GM13976 (cell line): ENCODE measurements at regions not wholly inside any gene's neighbourhood (a gene's known extent, or its start where the extent isn't known, plus 50 kb on each side); places are given as distances from the start of the nearest gene placed in this dataset.

Experiments used
- DNase-seq: peaks from one replicate; pipeline ENCODE4 v3.0.0; 2012; ENCODE audit warnings: low spot score
- CTCF ChIP-seq: IDR thresholded peaks from 2 replicates; pipeline ENCODE4 v1.5.1; 2012; ENCODE audit warnings: borderline replicate concordance, mild to moderate bottlenecking; ENCODE audit not compliant: insufficient read depth; ENCODE audit errors: extremely low read depth, missing control alignments, control extremely low read depth
- in situ Hi-C: fragments of 300-500 bp; cut with MboI; formaldehyde crosslinking; loops from one replicate; pipeline ENCODE4 v1.12.0; 2022; ENCODE audit warnings: low sequenced_read_pairs, mixed read lengths, inconsistent platforms; ENCODE audit not compliant: unreplicated experiment

DNA sequence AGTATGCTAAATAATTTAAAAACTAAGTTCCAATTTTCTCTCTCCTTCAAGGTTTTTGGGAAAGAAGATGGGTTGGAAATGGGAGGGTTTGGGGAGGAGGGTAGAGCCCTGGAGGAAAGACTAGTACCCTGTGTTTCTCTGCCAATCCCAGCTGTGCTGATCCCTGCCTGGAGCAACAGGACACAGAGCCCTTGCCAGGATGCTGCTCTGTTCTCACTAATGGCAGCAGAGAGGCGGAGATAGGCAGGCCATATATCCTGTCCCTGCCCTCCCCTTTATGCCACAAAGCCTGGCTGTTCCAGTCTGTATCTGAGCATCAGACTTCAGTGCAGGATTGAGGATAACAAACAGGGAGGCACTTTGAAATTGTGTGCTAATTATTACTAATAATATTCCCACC is 99.0 kb downstream of the C12orf75 start:
- TF ChIP-seq CTCF = no peak
- DNase-seq = no peak
- in situ Hi-C loops = loop anchor here (10.0 kb wide), 1 partner anchor 705 kb away; the partner anchor contains the start of gene NUAK1

DNA sequence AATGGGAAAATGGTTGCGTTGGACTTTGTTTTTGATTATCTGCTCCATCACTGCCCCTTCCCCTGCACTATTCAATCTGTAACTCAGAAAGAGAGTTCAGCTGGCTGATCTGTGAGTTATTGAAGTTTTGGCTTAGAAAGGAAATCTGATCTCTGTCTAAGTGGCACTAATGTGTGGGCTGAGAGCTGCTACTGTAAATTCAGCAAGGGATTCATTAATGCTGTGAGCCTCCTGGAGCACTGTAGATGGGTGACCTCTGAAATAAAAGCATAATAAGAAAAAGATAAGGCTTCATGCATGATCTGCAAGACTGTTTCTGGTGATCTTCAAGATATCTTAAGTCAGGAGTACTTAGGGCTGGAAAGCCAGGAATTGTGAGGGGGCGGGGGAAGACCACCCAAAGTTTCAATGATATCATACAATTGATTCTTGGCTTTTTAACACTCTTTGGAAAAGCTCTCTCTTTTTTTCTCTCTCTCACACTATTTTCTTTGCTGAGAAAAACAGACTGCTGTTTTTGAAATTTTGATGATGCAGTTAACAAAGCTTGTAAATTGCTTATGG is 101.1 kb downstream of the C12orf75 start:
- no peak for TF ChIP-seq CTCF
- in situ Hi-C loops = no loop called here

GRCh38 chr12:105433804-105434203 is 103.3 kb downstream of the C12orf75 start:
- TF ChIP-seq CTCF = no peak
- in situ Hi-C loops = no loop called here
- DNase-seq = no peak

More for the DNA sequence above, 101.1 kb downstream of the C12orf75 start:
- no peak for DNase-seq

GRCh38 chr12:105436636-105437035 is 106.1 kb downstream of the C12orf75 start:
- no peak for TF ChIP-seq CTCF
- DNase-seq = no peak

DNA sequence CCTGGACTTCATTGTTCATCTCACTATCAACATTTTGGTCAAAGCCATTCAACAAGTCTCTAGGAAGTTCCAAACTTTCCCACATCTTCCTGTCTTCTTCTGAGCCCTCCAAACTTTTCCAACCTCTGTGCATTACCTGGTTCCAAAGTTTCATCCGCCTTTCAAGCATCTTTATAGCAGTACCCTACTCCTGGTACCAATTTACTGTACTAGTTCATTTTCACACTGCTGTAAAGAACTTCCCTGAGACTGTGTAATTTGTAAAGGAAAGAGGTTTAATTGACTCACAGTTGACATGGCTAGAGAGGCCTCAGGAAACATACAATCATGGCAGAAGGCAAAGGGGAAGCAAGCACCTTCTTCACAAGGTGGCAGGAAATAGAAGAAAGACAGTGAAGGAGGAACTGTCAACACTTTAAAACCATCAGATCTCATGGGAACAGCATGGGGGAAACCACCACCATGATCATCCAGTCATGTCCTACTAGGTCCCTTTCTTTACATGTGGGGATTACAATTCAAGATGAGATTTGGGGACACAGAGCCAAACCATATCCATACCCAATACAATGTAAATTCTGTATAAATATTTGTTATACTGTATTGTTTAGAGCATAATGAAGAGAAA is 109.7 kb downstream of the C12orf75 start:
- DNase-seq = no peak
- in situ Hi-C loops = no loop called here
- no peak for TF ChIP-seq CTCF

More at GRCh38 chr12:105436636-105437035, 106.1 kb downstream of the C12orf75 start:
- in situ Hi-C loops = no loop called here

DNA sequence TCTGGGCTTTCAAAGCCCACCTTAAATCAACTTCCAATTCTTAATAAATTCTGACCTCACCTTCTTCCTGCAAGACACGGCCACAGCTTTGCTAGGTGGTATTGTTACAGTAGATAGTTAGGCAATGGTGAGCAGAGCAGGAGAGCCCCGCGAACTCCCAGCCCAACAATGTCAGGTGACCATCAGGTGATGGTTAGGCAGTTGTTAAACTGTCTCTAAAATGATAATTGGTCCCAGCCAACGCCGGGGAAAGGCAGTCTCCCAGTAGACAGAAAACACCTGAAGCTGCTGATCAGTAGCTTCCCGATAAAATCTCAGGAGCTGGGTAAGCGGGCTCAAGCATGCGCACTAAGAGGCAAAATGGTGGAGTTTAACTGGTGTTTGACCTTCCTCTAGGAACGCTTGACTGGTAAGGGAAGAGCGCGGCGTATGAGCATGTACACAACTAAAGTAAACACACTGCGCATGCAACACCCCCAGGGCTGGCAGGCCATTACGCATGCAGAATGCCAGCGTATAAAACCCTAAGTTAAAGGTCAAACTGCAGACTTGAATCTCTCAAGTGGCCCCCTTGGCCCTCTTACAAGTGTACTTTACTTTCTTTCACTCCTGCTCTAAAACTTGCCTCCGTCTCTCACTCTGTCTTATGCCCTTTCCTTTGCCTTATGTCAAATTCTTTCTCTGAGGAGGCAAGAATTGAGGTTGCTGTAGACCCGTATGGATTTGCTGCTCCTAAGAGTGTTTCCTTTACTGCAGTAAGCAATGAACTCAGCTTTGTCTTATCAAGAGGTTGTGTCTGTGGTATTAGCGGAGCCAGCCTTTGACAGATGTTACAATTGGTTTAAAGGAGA is 113.5 kb downstream of the C12orf75 start:
- in situ Hi-C loops = no loop called here
- TF ChIP-seq CTCF = no peak
- DNase-seq = no peak
